Ovary (tissue), 7 donors: ENCODE measurements at regions not wholly inside any gene's neighbourhood (a gene's known extent, or its start where the extent isn't known, plus 50 kb on each side); places are given as distances from the start of the nearest gene placed in this dataset.

Source experiments
- DNase-seq, 5 donors: peaks; one replicate each; pipeline ENCODE4 v3.0.0-alpha.2; 2019 to 2020
- H3K27ac ChIP-seq, 2 donors: fragments of 200-600 bp; one replicate each; pipeline versions ENCODE4 v1.5.1 to v1.8.0; 2019 to 2022
- H3K27me3 ChIP-seq: fragments of 200-600 bp; one replicate; pipeline ENCODE4 v1.8.0; 2022
- H3K36me3 ChIP-seq: fragments of 200-600 bp; sonication (generic); one replicate; pipeline ENCODE4 v1.5.1; 2019
- H3K4me1 ChIP-seq: one replicate; pipeline ENCODE4 v1.8.1; 2013; ENCODE audit warnings: mild to moderate bottlenecking, moderate library complexity; ENCODE audit not compliant: insufficient read depth
- H3K4me3 ChIP-seq: fragments of 200-600 bp; sonication (generic); one replicate; pipeline ENCODE4 v1.5.1; 2017
- H3K9me3 ChIP-seq, 2 donors: fragments of 200-600 bp in 1 of 2; sonication (generic) in 1 of 2; one replicate each; pipeline versions ENCODE4 v1.5.1 to v1.8.1; 2013 to 2019; ENCODE audit warnings: mild to moderate bottlenecking in 1 of 2, moderate library complexity in 1 of 2
- EP300 ChIP-seq: sonication (generic); formaldehyde crosslinking; IDR thresholded peaks from one replicate; pipeline ENCODE4 v1.6.1; 2017; ENCODE audit warnings: antibody characterized with exemption
- POLR2A ChIP-seq: fragments of 450-650 bp; IDR thresholded peaks from one replicate; pipeline ENCODE4 v1.6.1; 2017; ENCODE audit warnings: antibody characterized with exemption, mild to moderate bottlenecking, moderate library complexity
- WGBS, 3 donors: extraction: QIAGEN DNeasy Blood & Tissue Kit in 1 of 3; methylation state at CpG; one replicate each; pipeline versions ENCODE4 v1.1.5 to v1.1.7; 2013 to 2017; 5-methylcytosine and 5-hydroxymethylcytosine counted together
- intact Hi-C, 4 donors: fragments of 100-400 bp; cut with DNase I; formaldehyde crosslinking; loops; one replicate each; pipeline versions ENCODE4 v1.11.0 to v1.15.1; 2022 to 2023
- TF ChIP-seq, protein P1 (sequence below), 3 donors: fragments of 450-650 bp in 2 of 3; fragments of 200-600 bp in 1 of 3; IDR thresholded peaks; one replicate each; pipeline versions ENCODE4 v1.5.1 to v1.8.0; 2016 to 2022; ENCODE audit warnings: antibody characterized with exemption in 3 of 3, mild to moderate bottlenecking in 1 of 3
- donor health status: DM: no; HTN: no; CAD: no; lungs with moderate emphysema.
- donor health status: DM: no; HTN: no; CAD: no.
- donor health status: Bipolar disorder and iron deficiency.
- donor health status: DM: no; HTN: no; CAD: no.
- donor health status: DM: yes; HTN: yes; CAD: no.

DNA sequence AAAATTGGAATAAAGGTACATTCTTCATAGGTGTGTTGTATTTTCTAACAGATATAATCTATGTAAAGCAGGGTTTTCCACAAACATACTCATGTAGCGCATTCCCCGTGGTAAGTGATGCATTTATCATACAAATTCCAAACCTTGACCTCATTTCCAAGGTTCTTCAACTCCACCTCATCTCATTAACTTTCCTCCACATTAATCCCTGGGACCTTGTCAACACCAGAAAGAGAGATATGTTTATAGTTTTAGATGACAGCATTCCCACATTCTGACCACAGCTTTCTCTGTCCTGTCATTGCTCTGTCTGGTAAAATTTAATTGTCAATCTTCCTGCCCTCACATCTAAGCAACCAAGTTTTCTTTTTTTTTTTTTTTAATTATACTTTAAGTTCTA is 415.1 kb downstream of the TMEM161B start:
- intact Hi-C loops: no loop called here
- H3K36me3 ChIP-seq: no peaks in the 10 kb centered on the region
- H3K27ac ChIP-seq: no peak overlapping the region
- no peaks in the 10 kb centered on the region for H3K9me3 ChIP-seq
- H3K27me3 ChIP-seq: no peaks in the 10 kb centered on the region
- no peaks in the 10 kb centered on the region for H3K4me1 ChIP-seq
- DNase-seq: no peak
- H3K4me3 ChIP-seq: no peak overlapping the region
- 22 to 49% (median 29%) methylated on average over 2 of the region's 2 CpGs for WGBS, 3 donors
- TF ChIP-seq EP300: no peak
- TF ChIP-seq, protein P1, sequence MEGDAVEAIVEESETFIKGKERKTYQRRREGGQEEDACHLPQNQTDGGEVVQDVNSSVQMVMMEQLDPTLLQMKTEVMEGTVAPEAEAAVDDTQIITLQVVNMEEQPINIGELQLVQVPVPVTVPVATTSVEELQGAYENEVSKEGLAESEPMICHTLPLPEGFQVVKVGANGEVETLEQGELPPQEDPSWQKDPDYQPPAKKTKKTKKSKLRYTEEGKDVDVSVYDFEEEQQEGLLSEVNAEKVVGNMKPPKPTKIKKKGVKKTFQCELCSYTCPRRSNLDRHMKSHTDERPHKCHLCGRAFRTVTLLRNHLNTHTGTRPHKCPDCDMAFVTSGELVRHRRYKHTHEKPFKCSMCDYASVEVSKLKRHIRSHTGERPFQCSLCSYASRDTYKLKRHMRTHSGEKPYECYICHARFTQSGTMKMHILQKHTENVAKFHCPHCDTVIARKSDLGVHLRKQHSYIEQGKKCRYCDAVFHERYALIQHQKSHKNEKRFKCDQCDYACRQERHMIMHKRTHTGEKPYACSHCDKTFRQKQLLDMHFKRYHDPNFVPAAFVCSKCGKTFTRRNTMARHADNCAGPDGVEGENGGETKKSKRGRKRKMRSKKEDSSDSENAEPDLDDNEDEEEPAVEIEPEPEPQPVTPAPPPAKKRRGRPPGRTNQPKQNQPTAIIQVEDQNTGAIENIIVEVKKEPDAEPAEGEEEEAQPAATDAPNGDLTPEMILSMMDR (IDR thresholded peaks at IDR 0.05): no peak
- no peak for TF ChIP-seq POLR2A

DNA sequence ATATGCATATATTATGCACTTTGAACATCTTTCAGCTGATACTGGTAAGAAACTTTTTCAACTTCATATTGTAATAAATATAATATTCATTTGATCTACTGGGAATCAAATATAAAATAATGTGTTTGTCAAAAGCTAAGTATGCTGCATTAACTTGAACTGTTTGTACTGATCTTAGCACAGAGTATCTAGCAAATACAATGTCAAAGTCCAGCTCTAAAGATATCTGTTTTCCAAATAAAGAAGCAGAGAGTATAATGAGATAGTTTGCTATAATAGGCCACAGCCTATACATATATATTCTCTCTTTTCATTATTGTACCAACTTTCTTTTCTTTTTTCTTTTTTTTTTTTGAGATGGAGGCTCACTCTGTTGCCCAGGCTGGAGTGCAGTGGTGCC is 417.0 kb downstream of the TMEM161B start:
- no peak for TF ChIP-seq EP300
- no peak for TF ChIP-seq POLR2A
- TF ChIP-seq, protein P1 (IDR thresholded peaks at IDR 0.05): no peak
- intact Hi-C loops: no loop called here

DNA sequence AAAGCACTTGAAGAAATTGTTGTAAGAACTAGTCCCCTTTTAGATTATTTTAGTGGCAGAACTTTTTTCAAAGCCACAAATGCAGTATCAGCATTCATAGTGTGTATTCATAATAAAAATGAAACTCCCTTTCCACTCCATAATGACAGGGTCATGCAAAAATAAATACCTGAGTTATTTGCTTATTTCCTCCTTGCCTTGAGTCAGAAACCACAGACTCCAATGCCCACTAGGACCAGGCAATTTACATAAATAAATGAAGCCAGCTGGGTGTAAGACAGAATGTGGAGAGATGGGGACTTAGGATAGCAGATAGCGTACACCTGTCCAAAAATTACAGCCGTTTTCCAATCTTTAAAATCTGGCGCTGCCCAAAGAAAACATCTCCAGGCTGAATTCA is 417.8 kb downstream of the TMEM161B start:
- Histone ChIP-seq H3K36me3 (no peaks in the 10 kb centered on the region), H3K27ac (no peak overlapping the region), H3K9me3 (no peaks in the 10 kb centered on the region), H3K4me3 (no peak overlapping the region), H3K27me3 (no peaks in the 10 kb centered on the region), H3K4me1 (no peaks in the 10 kb centered on the region)
- intact Hi-C loops: no loop called here
- 71 to 84% (median 71%) methylated on average over 3 of the region's 3 CpGs for WGBS, 3 donors
- TF ChIP-seq EP300 (no peak), POLR2A (no peak)
- TF ChIP-seq, protein P1 (IDR thresholded peaks at IDR 0.05): no peak
- DNase-seq: no peak

More for the DNA sequence above, 417.0 kb downstream of the TMEM161B start:
- Histone ChIP-seq H3K9me3 (no peaks in the 10 kb centered on the region), H3K27me3 (no peaks in the 10 kb centered on the region), H3K4me1 (no peaks in the 10 kb centered on the region), H3K4me3 (no peak overlapping the region), H3K27ac (no peak overlapping the region), H3K36me3 (no peaks in the 10 kb centered on the region)
- no peak for DNase-seq

DNA sequence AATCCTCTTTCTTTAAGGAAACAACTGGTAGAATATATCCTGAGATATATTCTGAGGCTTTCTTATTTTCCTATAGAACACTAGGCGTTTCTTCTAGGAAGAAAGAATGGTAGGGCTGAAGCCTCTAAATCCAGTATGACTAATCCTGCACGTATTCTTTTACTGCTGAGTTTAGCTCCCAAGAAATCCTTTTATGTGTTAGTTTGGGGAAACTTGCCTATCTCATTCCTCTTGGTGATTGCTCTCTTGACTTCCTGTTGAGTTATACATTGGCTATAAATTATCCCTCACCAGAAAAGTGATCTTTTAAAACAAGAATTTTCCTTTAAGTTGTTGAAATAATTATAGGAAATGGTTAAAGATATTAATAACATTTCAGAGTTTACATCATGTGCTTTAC is 422.9 kb downstream of the TMEM161B start:
- Histone ChIP-seq H3K4me3 (no peak overlapping the region), H3K27me3 (no peaks in the 10 kb centered on the region), H3K4me1 (no peaks in the 10 kb centered on the region), H3K9me3 (no peaks in the 10 kb centered on the region), H3K27ac (no peak overlapping the region), H3K36me3 (no peaks in the 10 kb centered on the region)
- intact Hi-C loops: no loop called here
- 19 to 43% (median 27%) methylated on average over 2 of the region's 2 CpGs for WGBS, 3 donors
- no peak for DNase-seq
- TF ChIP-seq, protein P1 (IDR thresholded peaks at IDR 0.05): no peak
- TF ChIP-seq POLR2A: no peak
- no peak for TF ChIP-seq EP300

DNA sequence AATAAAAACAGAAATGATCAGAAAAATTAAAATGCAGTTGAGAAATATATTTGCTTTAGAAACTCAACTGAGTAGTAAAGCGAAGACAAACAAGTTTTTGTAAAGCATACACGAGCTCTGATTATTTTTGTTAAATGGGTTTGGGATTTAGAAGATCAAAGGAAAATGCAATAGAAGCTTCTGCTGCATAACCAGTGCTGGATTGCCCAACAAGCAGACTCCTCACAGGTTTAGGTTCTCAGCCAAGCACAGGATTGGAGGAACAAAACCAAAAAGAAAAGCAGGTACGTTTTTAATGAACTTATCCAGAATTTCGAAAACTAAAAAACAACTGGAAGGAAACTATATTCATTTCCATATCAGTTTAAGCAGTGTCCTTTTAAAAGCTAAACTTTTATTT is 423.8 kb downstream of the TMEM161B start:
- Histone ChIP-seq H3K4me1 (no peaks in the 10 kb centered on the region), H3K27me3 (no peaks in the 10 kb centered on the region), H3K9me3 (no peaks in the 10 kb centered on the region), H3K27ac (no peak overlapping the region), H3K36me3 (no peaks in the 10 kb centered on the region), H3K4me3 (no peak overlapping the region)
- 72 to 80% (median 76%) methylated on average over 4 of the region's 4 CpGs for WGBS, 3 donors
- no peak for DNase-seq
- intact Hi-C loops: no loop called here
- TF ChIP-seq EP300 (no peak), POLR2A (no peak)
- TF ChIP-seq, protein P1 (IDR thresholded peaks at IDR 0.05): no peak
